B cell (primary cell): ENCODE measurements at regions not wholly inside any gene's neighbourhood (a gene's known extent, or its start where the extent isn't known, plus 50 kb on each side); places are given as distances from the start of the nearest gene placed in this dataset.

Experiments
- CTCF ChIP-seq: fragments of 200-600 bp; IDR thresholded peaks from one replicate; pipeline ENCODE4 v1.8.0; 2022; ENCODE audit warnings: antibody characterized with exemption, mild to moderate bottlenecking
- EZH2 ChIP-seq: IDR thresholded peaks from 2 replicates; pipeline ENCODE4 v1.6.1; 2012; ENCODE audit warnings: borderline replicate concordance, low read depth, mild to moderate bottlenecking, moderate library complexity, low read length; ENCODE audit not compliant: insufficient read depth, poor library complexity, severe bottlenecking

- TF ChIP-seq CTCF (no peak), EZH2 (no peak)
Measured at GRCh38 chr7:55310287-55311025, 54.7 kb upstream of the LANCL2 start.
